GM12891 (cell line): ENCODE measurements at regions not wholly inside any gene's neighbourhood (a gene's known extent, or its start where the extent isn't known, plus 50 kb on each side); places are given as distances from the start of the nearest gene placed in this dataset.

Experiments
- PAX5 ChIP-seq: IDR thresholded peaks from 2 replicates; pipeline ENCODE4 v1.6.1; 2011; ENCODE audit warnings: low read length, moderate library complexity, mild to moderate bottlenecking; ENCODE audit not compliant: insufficient read depth, severe bottlenecking
- POLR2A ChIP-seq: IDR thresholded peaks from 2 replicates; pipeline ENCODE4 v1.6.1; 2011; ENCODE audit warnings: low read depth, low read length, control low read depth
- POLR2AphosphoS5 ChIP-seq: IDR thresholded peaks from 2 replicates; pipeline ENCODE4 v1.6.1; 2011; ENCODE audit warnings: low read depth, low read length, control low read depth
- POU2F2 ChIP-seq: IDR thresholded peaks from 2 replicates; pipeline ENCODE4 v1.6.1; 2011; ENCODE audit warnings: low read depth, mild to moderate bottlenecking, control low read depth, low read length, moderate library complexity
- SPI1 ChIP-seq: IDR thresholded peaks from 2 replicates; pipeline ENCODE4 v1.6.1; 2011; ENCODE audit warnings: low read depth, low read length, control low read depth
- TAF1 ChIP-seq: IDR thresholded peaks from 2 replicates; pipeline ENCODE4 v1.6.1; 2011; ENCODE audit warnings: low read depth, low read length, control low read depth

GRCh38 chr11:19493446-19494213 lies 219.0 kb upstream of the NAV2 start:
- no peak for TF ChIP-seq SPI1
- TF ChIP-seq TAF1, result no peak
- TF ChIP-seq POLR2A, result no peak
- no peak for TF ChIP-seq POLR2AphosphoS5
- no peak for TF ChIP-seq PAX5
- TF ChIP-seq POU2F2, result no peak
